H9 (cell line): ENCODE measurements at regions not wholly inside any gene's neighbourhood (a gene's known extent, or its start where the extent isn't known, plus 50 kb on each side); places are given as distances from the start of the nearest gene placed in this dataset.

Experiments used
- DNase-seq: peaks from one replicate; pipeline ENCODE4 v3.0.0-alpha.2; 2017
- H2AFZ ChIP-seq: one replicate; pipeline ENCODE4 v1.6.1; 2013; ENCODE audit warnings: mild to moderate bottlenecking, low read length, control low read depth, moderate library complexity
- H2AK5ac ChIP-seq: 2 replicates; pipeline ENCODE4 v1.6.1; 2013; ENCODE audit warnings: low read length, control low read depth, mixed read lengths; ENCODE audit not compliant: insufficient read length
- H2BK120ac ChIP-seq: one replicate; pipeline ENCODE4 v1.6.1; 2013; ENCODE audit warnings: low read depth, mild to moderate bottlenecking, low read length, control low read depth, inconsistent platforms; ENCODE audit not compliant: poor library complexity, severe bottlenecking
- H2BK12ac ChIP-seq: 2 replicates; pipeline ENCODE4 v1.6.1; 2013; ENCODE audit warnings: low read length, control low read depth, mixed read lengths, low read depth; ENCODE audit not compliant: insufficient read length
- H2BK15ac ChIP-seq: 2 replicates; pipeline ENCODE4 v1.6.1; 2013; ENCODE audit warnings: low read depth, low read length, control low read depth
- H2BK20ac ChIP-seq: one replicate; pipeline ENCODE4 v1.6.1; 2013; ENCODE audit warnings: low read depth, mild to moderate bottlenecking, low read length, control low read depth, inconsistent platforms; ENCODE audit not compliant: poor library complexity, severe bottlenecking
- H2BK5ac ChIP-seq: 2 replicates; pipeline ENCODE4 v1.6.1; 2013; ENCODE audit warnings: low read length, control low read depth, mixed read lengths; ENCODE audit not compliant: insufficient read length
- H3K14ac ChIP-seq: 2 replicates; pipeline ENCODE4 v1.6.1; 2013; ENCODE audit warnings: low read length, control low read depth; ENCODE audit not compliant: insufficient read depth
- H3K18ac ChIP-seq: 2 replicates; pipeline ENCODE4 v1.6.1; 2013; ENCODE audit warnings: low read depth, mild to moderate bottlenecking, mixed read lengths, low read length, control low read depth; ENCODE audit not compliant: insufficient read length
- H3K23ac ChIP-seq: 2 replicates; pipeline ENCODE4 v1.6.1; 2013; ENCODE audit warnings: low read length, control low read depth, mixed read lengths, low read depth; ENCODE audit not compliant: insufficient read length
- H3K23me2 ChIP-seq: 2 replicates; pipeline ENCODE4 v1.6.1; 2013; ENCODE audit warnings: low read depth, mild to moderate bottlenecking, mixed read lengths, low read length, control low read depth; ENCODE audit not compliant: insufficient read length, poor library complexity, severe bottlenecking
- H3K27ac ChIP-seq: 2 replicates; pipeline ENCODE4 v1.5.1; 2013; ENCODE audit warnings: low read length, control low read depth, mixed read lengths, low read depth; ENCODE audit not compliant: insufficient read length
- H3K27me3 ChIP-seq: 2 replicates; pipeline ENCODE4 v1.6.1; 2013; ENCODE audit warnings: low read length, control low read depth, inconsistent platforms; ENCODE audit not compliant: insufficient read depth
- H3K4ac ChIP-seq: 2 replicates; pipeline ENCODE4 v1.6.1; 2013; ENCODE audit warnings: low read depth, mild to moderate bottlenecking, control low read depth, inconsistent platforms, low read length, moderate library complexity
- H3K4me1 ChIP-seq: 2 replicates; pipeline ENCODE4 v1.6.1; 2013; ENCODE audit warnings: low read length, control low read depth, inconsistent platforms; ENCODE audit not compliant: insufficient read depth
- H3K4me2 ChIP-seq: 2 replicates; pipeline ENCODE4 v1.6.1; 2013; ENCODE audit warnings: low read length, control low read depth, mixed read lengths; ENCODE audit not compliant: insufficient read length, insufficient read depth
- H3K56ac ChIP-seq: 2 replicates; pipeline ENCODE4 v1.6.1; 2013; ENCODE audit warnings: low read depth, mild to moderate bottlenecking, mixed read lengths, low read length, control low read depth; ENCODE audit not compliant: insufficient read length
- H3K79me1 ChIP-seq: 2 replicates; pipeline ENCODE4 v1.6.1; 2013; ENCODE audit warnings: low read depth, mild to moderate bottlenecking, moderate library complexity, low read length, control low read depth, inconsistent platforms; ENCODE audit not compliant: insufficient read depth, poor library complexity, severe bottlenecking
- H3K79me2 ChIP-seq: 2 replicates; pipeline ENCODE4 v1.6.1; 2013; ENCODE audit warnings: low read length, control low read depth, inconsistent platforms; ENCODE audit not compliant: insufficient read depth
- H3K9ac ChIP-seq: 2 replicates; pipeline ENCODE4 v1.6.1; 2013; ENCODE audit warnings: low read length, control low read depth, mixed read lengths; ENCODE audit not compliant: insufficient read length; ENCODE audit errors: extremely low read depth
- H3K9me3 ChIP-seq: one replicate; pipeline ENCODE4 v1.6.1; 2013; ENCODE audit warnings: low read depth, low read length, inconsistent platforms; ENCODE audit not compliant: control insufficient read depth
- H3T11ph ChIP-seq: one replicate; pipeline ENCODE4 v1.6.1; 2013; ENCODE audit warnings: mild to moderate bottlenecking, low read length, control low read depth, inconsistent platforms
- H4K20me1 ChIP-seq: one replicate; pipeline ENCODE4 v1.6.1; 2013; ENCODE audit not compliant: control insufficient read depth, insufficient read length, insufficient read depth
- H4K5ac ChIP-seq: 2 replicates; pipeline ENCODE4 v1.6.1; 2013; ENCODE audit warnings: low read depth, mild to moderate bottlenecking, mixed read lengths, low read length, control low read depth; ENCODE audit not compliant: insufficient read length
- H4K8ac ChIP-seq: replicated peaks from 2 replicates; pipeline ENCODE4 v1.6.1; 2013; ENCODE audit warnings: low read length, control low read depth, mixed read lengths, low read depth; ENCODE audit not compliant: insufficient read length
- H4K91ac ChIP-seq: 2 replicates; pipeline ENCODE4 v1.6.1; 2013; ENCODE audit warnings: low read depth, mild to moderate bottlenecking, moderate library complexity, mixed read lengths, low read length, control low read depth; ENCODE audit not compliant: insufficient read length
- H3K27ac Mint-ChIP-seq, 3 experiments: 2 replicates in 2 of 3; 3 replicates in 1 of 3; pipeline ENCODE4 v1.8.0; 2020 to 2021; ENCODE audit warnings: mixed read lengths in 3 of 3, mild to moderate bottlenecking in 1 of 3, moderate library complexity in 1 of 3
- H3K27me3 Mint-ChIP-seq: 2 replicates; pipeline ENCODE4 v1.8.0; 2021; ENCODE audit warnings: low read depth, mild to moderate bottlenecking, moderate library complexity, mixed read lengths
- H3K36me3 Mint-ChIP-seq, 3 experiments: 2 replicates in 2 of 3; 3 replicates in 1 of 3; pipeline ENCODE4 v1.8.0; 2020 to 2021; ENCODE audit warnings: low read depth in 3 of 3, mixed read lengths in 3 of 3; ENCODE audit not compliant: insufficient read depth in 1 of 3
- H3K4me1 Mint-ChIP-seq, 2 experiments: 2 replicates each; pipeline ENCODE4 v1.8.0; 2020; ENCODE audit warnings: mixed read lengths in 2 of 2
- H3K4me3 Mint-ChIP-seq, 2 experiments: 2 replicates in 1 of 2; 3 replicates in 1 of 2; pipeline ENCODE4 v1.8.0; 2020 to 2021; ENCODE audit warnings: mild to moderate bottlenecking in 2 of 2, mixed read lengths in 2 of 2, moderate library complexity in 1 of 2
- H3K9me3 Mint-ChIP-seq, 2 experiments: 2 replicates in 1 of 2; 3 replicates in 1 of 2; pipeline ENCODE4 v1.8.0; 2020; ENCODE audit warnings: mild to moderate bottlenecking in 2 of 2, mixed read lengths in 2 of 2, moderate library complexity in 1 of 2
- WGBS: extraction: QIAGEN DNeasy Blood & Tissue Kit; methylation state at CpG from one replicate; pipeline ENCODE4 v1.1.7; 2013; ENCODE audit warnings: missing lambda C conversion rate, low lambda C conversion rate, mixed read lengths; ENCODE audit not compliant: insufficient read length; ENCODE audit errors: extremely low coverage; 5-methylcytosine and 5-hydroxymethylcytosine counted together
- TF ChIP-seq, protein P1 (sequence below): fragments of 200-600 bp; sonication (generic); conservative IDR thresholded peaks from 3 replicates; pipeline ENCODE4 v1.8.0; 2021; ENCODE audit warnings: antibody characterized with exemption, mild to moderate bottlenecking

DNA sequence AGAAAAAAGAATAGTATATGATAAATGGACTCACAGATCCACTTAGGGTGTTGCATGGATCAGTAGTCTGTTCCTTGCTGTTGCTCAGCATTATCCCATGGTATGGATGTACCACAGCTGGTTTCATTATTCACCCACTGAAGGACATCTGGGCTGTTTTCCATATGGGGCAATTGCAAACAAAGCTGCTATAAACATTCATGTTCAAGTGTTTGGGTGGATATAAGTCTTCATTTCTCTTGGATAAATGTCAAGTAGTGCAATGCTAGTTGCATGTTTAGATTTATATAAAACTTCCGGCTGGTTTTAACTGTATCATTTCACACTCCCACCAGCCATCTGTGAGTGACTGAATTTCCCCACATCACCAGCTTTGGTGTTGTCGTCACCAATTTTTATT, 137.7 kb downstream of the ASB7 start:
- H2BK20ac ChIP-seq: no peak overlapping the region
- Mint-ChIP-seq H3K27ac (no peak overlapping the region), H3K27me3 (no peaks in the 10 kb centered on the region), H3K4me3 (no peak overlapping the region), H3K9me3 (no peaks in the 10 kb centered on the region), H3K36me3 (no peaks in the 10 kb centered on the region), H3K4me1 (peaks cover 0 to 3% of the 10 kb centered on the region in 2 experiments; a peak in 2 of 4 replicates)
- no peak overlapping the region for H3K4ac ChIP-seq
- no peaks in the 10 kb centered on the region for H3K9me3 ChIP-seq
- H3K56ac ChIP-seq: no peak overlapping the region
- H2BK12ac ChIP-seq: no peak overlapping the region
- H3T11ph ChIP-seq: no peak overlapping the region
- H3K23ac ChIP-seq: no peak overlapping the region
- no peaks in the 10 kb centered on the region for H3K23me2 ChIP-seq
- no peak overlapping the region for H3K14ac ChIP-seq
- H3K79me1 ChIP-seq: no peaks in the 10 kb centered on the region
- H4K20me1 ChIP-seq: no peaks in the 10 kb centered on the region
- H3K4me2 ChIP-seq: no peak overlapping the region
- H2BK15ac ChIP-seq: no peak overlapping the region
- H2BK5ac ChIP-seq: no peak overlapping the region
- no peaks in the 10 kb centered on the region for H3K4me1 ChIP-seq
- no peak overlapping the region for H4K5ac ChIP-seq
- H2AK5ac ChIP-seq: no peak overlapping the region
- no CpG with 5 or more reads among the region's 2 CpGs for WGBS
- H3K27ac ChIP-seq: no peak overlapping the region
- TF ChIP-seq, protein P1, sequence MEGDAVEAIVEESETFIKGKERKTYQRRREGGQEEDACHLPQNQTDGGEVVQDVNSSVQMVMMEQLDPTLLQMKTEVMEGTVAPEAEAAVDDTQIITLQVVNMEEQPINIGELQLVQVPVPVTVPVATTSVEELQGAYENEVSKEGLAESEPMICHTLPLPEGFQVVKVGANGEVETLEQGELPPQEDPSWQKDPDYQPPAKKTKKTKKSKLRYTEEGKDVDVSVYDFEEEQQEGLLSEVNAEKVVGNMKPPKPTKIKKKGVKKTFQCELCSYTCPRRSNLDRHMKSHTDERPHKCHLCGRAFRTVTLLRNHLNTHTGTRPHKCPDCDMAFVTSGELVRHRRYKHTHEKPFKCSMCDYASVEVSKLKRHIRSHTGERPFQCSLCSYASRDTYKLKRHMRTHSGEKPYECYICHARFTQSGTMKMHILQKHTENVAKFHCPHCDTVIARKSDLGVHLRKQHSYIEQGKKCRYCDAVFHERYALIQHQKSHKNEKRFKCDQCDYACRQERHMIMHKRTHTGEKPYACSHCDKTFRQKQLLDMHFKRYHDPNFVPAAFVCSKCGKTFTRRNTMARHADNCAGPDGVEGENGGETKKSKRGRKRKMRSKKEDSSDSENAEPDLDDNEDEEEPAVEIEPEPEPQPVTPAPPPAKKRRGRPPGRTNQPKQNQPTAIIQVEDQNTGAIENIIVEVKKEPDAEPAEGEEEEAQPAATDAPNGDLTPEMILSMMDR: no peak
- no peak for DNase-seq
- H3K27me3 ChIP-seq: no peaks in the 10 kb centered on the region
- no peak overlapping the region for H3K18ac ChIP-seq
- no peak overlapping the region for H4K91ac ChIP-seq
- no peak overlapping the region for H2BK120ac ChIP-seq
- no peak overlapping the region for H3K9ac ChIP-seq
- no peaks in the 10 kb centered on the region for H3K79me2 ChIP-seq
- H2AFZ ChIP-seq: no peak overlapping the region
- H4K8ac ChIP-seq: no peak overlapping the region
